OCI-LY7 (cell line): ENCODE measurements at regions not wholly inside any gene's neighbourhood (a gene's known extent, or its start where the extent isn't known, plus 50 kb on each side); places are given as distances from the start of the nearest gene placed in this dataset.

ENCODE experiments used
- BruUV-seq: library from RNA; stranded (reverse); fragments of 400-500 nt; replicated peaks from 2 replicates; lab custom pipeline; 2021; lab: Mats Ljungman, UMichigan
- CTCF ChIA-PET: fragments of 300-600 bp; sonication (Branson Sonifier 250); formaldehyde crosslinking; loops from one replicate; lab custom pipeline; 2022; ENCODE audit warnings: antibody characterized with exemption; ENCODE audit not compliant: unreplicated experiment; lab: Charles Lee
- POLR2A ChIA-PET: fragments of 300-600 bp; sonication (Branson Sonifier 250); formaldehyde crosslinking; loops from one replicate; lab custom pipeline; 2022; ENCODE audit warnings: antibody characterized with exemption; lab: Charles Lee
- DNase-seq: peaks from one replicate; pipeline ENCODE4 v3.0.0-alpha.2; 2015; ENCODE audit warnings: low spot score
- H2AFZ ChIP-seq: fragments of 200-600 bp; sonication (generic), shearing (Covaris generic); 2 replicates; pipeline ENCODE4 v1.6.1; 2014; ENCODE audit warnings: mild to moderate bottlenecking, antibody characterized with exemption, low read length, moderate library complexity
- H3K27ac ChIP-seq: fragments of 200-600 bp; sonication (generic); 2 replicates; pipeline ENCODE4 v1.5.1; 2014; ENCODE audit warnings: mixed run types, low read depth, mild to moderate bottlenecking, moderate library complexity, low read length, inconsistent platforms; ENCODE audit not compliant: poor library complexity, severe bottlenecking
- H3K36me3 ChIP-seq: fragments of 200-600 bp; sonication (generic); 2 replicates; pipeline ENCODE4 v1.6.1; 2014; ENCODE audit warnings: mild to moderate bottlenecking, antibody characterized with exemption, low read length, moderate library complexity, mixed read lengths; ENCODE audit not compliant: insufficient read depth
- H3K4me1 ChIP-seq: fragments of 200-600 bp; sonication (generic); 2 replicates; pipeline ENCODE4 v1.5.1; 2014; ENCODE audit warnings: mild to moderate bottlenecking, low read length; ENCODE audit not compliant: insufficient read depth, poor library complexity, severe bottlenecking
- H3K4me2 ChIP-seq: fragments of 200-600 bp; sonication (generic); 2 replicates; pipeline ENCODE4 v1.6.1; 2014; ENCODE audit warnings: mild to moderate bottlenecking, low read length
- H3K4me3 ChIP-seq: fragments of 200-600 bp; sonication (generic); 2 replicates; pipeline ENCODE4 v1.5.1; 2014; ENCODE audit warnings: mild to moderate bottlenecking, low read depth, low read length; ENCODE audit not compliant: poor library complexity, severe bottlenecking
- H3K79me2 ChIP-seq: fragments of 200-600 bp; sonication (generic); 2 replicates; pipeline ENCODE4 v1.6.1; 2016; ENCODE audit warnings: low read depth, mild to moderate bottlenecking, low read length, moderate library complexity, mixed read lengths; ENCODE audit not compliant: insufficient read depth
- H3K9me2 ChIP-seq: fragments of 200-600 bp; sonication (generic); 2 replicates; pipeline ENCODE4 v1.6.1; 2016; ENCODE audit warnings: mild to moderate bottlenecking, low read length, mixed read lengths; ENCODE audit not compliant: insufficient read depth
- H3K9me3 ChIP-seq: fragments of 200-600 bp; sonication (generic); 2 replicates; pipeline ENCODE4 v1.6.1; 2014; ENCODE audit warnings: mild to moderate bottlenecking, mixed run types, low read length, mixed read lengths
- H4K20me1 ChIP-seq: fragments of 200-600 bp; sonication (generic); 2 replicates; pipeline ENCODE4 v1.6.1; 2014; ENCODE audit warnings: mild to moderate bottlenecking, antibody characterized with exemption, low read length, moderate library complexity, mixed read lengths; ENCODE audit not compliant: insufficient read depth
- CTCF ChIP-seq: fragments of 200-600 bp; sonication (generic); conservative IDR thresholded peaks from 2 replicates; pipeline ENCODE4 v1.5.1; 2014; ENCODE audit warnings: mild to moderate bottlenecking, antibody characterized with exemption, low read length, moderate library complexity, mixed read lengths
- EZH2phosphoT487 ChIP-seq: fragments of 200-600 bp; sonication (generic); IDR thresholded peaks from 2 replicates; pipeline ENCODE4 v1.6.1; 2018; ENCODE audit warnings: low read depth, borderline replicate concordance, mild to moderate bottlenecking, mixed run types, antibody characterized with exemption, low read length, moderate library complexity, mixed read lengths
- intact Hi-C: fragments of 100-400 bp; cut with micrococcal nuclease; formaldehyde crosslinking; loops from one replicate; pipeline ENCODE4 v1.10.0; 2022; ENCODE audit not compliant: unreplicated experiment

GRCh38 chr16:35207059-35207999, 1747.9 kb downstream of the TP53TG3F start:
- Histone ChIP-seq H3K9me3 (no peaks in the 10 kb centered on the region), H3K4me2 (no peak overlapping the region), H3K4me3 (no peak overlapping the region), H3K4me1 (no peaks in the 10 kb centered on the region), H3K9me2 (no peaks in the 10 kb centered on the region), H3K79me2 (no peaks in the 10 kb centered on the region), H3K36me3 (no peaks in the 10 kb centered on the region), H3K27ac (no peak overlapping the region), H4K20me1 (no peaks in the 10 kb centered on the region), H2AFZ (no peak overlapping the region)
- TF ChIP-seq CTCF (no peak), EZH2phosphoT487 (no peak)
- ChIA-PET POLR2A (no interaction called here), CTCF (no interaction called here)
- intact Hi-C loops = no loop called here
- no peak for DNase-seq
- no TSS peak for BruUV-seq

GRCh38 chr16:35208001-35208935, 1748.9 kb downstream of the TP53TG3F start:
- Histone ChIP-seq H3K4me1 (no peaks in the 10 kb centered on the region), H3K9me2 (no peaks in the 10 kb centered on the region), H3K9me3 (no peaks in the 10 kb centered on the region), H4K20me1 (no peaks in the 10 kb centered on the region), H3K79me2 (no peaks in the 10 kb centered on the region), H3K36me3 (no peaks in the 10 kb centered on the region), H3K4me3 (no peak overlapping the region), H2AFZ (no peak overlapping the region), H3K4me2 (no peak overlapping the region), H3K27ac (no peak overlapping the region)
- TF ChIP-seq CTCF (no peak), EZH2phosphoT487 (no peak)
- BruUV-seq = no TSS peak
- ChIA-PET CTCF (no interaction called here), POLR2A (no interaction called here)
- intact Hi-C loops = no loop called here
- no peak for DNase-seq
